ENCODE measurements at regions not wholly inside any gene's neighbourhood (a gene's known extent, or its start where the extent isn't known, plus 50 kb on each side); places are given as distances from the start of the nearest gene placed in this dataset.

GRCh38 chr21:21907271-21907670 lies 909.1 kb downstream of the NCAM2 start:
- no peak for TF ChIP-seq CTCF (IDR thresholded peaks at IDR 0.05)
- no peak for TF ChIP-seq POLR2A (IDR thresholded peaks at IDR 0.05)
